Activated CD4-positive, alpha-beta T cell treated with anti-CD3 and anti-CD28 coated beads, Interleukin-2, amount 50 U/mL, for 4 hours (primary cell): ENCODE measurements at regions not wholly inside any gene's neighbourhood (a gene's known extent, or its start where the extent isn't known, plus 50 kb on each side); places are given as distances from the start of the nearest gene placed in this dataset.
"Not testable (repeated sequence)": the region's sequence is repeated elsewhere in the genome, so short reads cannot be mapped to it uniquely, and the experiment has no call there.

Source experiments
- DNase-seq, 2 experiments: peaks; one replicate each; pipeline ENCODE4 v3.0.0-alpha.2; 2020

DNA sequence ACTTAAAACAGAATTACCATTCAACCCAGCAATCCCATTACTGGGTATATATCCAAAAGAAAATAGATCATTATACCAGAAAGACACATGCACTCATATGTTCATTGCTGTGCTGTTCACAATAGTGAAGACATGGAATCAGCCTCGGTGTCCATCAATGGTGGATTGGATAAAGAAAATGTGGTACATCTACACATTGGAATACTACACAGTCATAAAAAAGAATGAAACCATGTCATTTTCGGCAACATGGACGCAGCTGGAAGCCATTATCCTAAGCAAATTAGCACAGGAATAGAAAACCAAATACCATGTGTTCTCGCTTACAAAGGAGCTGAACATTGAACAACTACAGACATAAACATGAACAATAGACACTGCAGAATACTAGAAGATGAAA is 244.8 kb upstream of the PROX1 start:
- no peak for DNase-seq

DNA sequence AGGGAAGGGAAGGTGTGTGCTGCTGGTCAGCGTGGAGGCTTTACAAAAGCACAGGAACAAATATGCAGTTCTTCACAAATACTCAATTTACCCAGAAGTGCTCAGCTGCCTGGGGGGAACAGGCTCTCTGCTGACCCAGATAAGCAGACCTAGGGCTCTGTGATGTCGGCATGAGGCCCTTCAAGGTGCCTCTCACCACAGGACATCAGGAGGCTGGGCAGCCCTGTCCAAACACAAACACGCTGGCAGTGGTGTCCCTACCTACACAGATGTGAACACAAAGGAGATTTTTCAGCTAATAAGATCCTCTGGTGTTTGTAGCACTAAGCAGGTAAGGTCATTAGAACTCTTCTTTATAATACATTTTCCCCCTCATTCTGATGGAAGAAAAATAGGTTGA is 243.0 kb upstream of the PROX1 start:
- no peak for DNase-seq

DNA sequence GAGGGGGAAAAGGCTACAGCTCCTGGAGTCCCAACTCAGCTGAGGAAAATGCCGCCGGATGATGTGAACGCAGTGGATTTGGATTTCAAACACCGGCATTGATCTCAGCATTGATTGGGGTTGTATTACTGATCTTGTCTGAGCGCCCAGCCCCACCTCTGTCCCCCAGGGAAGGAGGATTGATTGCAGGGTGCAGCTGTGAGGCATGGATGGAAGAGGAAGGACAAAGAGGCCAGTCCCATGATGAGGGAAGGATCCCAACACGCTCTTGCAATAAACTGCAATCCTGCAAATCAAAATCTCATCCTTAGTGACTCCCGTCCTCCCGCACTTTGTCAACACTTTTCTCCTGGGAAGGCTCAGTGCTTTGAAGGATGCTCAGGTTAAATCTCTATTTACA is 242.3 kb upstream of the PROX1 start:
- DNase-seq: no peak

DNA sequence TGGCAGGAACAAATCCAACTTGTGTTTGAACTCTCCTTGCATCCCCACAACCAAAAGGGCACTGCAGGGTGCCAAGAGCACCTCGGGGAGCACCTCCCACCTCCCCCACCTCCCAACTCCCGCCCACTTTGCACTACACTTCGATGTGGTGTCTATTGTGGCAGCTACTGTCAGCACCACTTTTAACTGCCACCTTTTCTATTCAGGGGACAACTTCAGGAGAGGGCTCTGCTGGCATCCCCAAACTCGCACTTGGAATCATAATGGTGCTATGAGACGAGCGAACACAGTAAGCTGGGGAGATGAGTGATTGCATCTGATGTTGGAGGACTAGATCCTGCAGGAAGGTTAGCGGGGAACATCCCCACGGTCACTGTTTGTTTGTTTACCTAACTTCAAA is 238.2 kb upstream of the PROX1 start:
- no peak for DNase-seq

DNA sequence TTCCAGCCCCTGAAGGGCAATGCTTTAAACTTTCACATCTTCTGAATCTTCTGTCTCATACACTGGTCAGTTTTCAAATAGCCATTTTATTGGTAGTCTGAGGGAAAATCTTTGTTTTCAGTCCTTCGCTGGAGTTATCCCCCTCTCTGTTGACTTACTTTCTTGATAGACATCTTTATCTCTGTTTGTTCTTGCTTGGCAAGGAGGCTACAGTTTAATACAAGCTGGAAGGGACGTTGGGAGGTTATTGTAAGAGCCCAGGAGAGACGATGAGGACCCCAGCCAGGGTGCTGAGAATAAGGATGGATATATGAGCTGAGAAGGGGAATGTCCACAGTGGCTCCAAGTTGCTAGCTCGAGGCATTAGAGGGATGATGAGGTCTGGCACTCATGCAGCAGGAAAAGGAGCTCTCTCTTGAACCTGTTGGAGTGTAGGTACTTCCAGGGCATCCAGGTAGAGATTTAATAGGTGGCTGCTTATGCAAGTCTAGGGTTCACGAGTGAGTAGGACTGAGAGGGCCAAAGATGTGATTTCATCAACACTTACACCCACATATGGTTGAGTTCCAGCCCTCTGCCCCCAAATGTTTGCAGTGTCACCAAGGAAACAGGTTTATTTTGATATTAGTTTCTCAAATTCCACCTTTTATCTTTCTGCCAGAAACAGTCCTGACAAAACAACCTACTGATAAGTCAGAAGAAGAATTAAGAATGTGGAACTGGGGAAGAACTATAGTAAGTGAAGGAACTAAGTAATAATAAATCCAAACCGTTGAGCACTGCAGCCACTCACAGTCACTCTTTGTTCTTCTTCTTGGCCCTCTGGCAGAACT is 237.3 kb upstream of the PROX1 start:
- no peak for DNase-seq

DNA sequence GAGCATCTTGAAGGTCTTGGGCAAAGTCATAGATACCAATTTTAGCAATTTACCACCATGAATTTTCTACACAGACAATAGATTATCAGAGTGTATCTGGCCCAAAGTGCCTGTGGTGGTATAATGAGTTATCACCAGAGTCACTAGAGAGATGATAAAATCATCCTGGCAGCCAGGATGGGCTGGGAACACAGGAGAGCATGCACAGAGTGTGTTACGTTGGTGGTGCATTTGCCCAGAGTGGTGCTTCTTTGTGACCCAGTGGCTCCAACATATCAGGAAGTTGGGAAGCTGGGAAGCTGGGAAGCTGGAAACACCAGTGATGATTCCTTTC is 236.7 kb upstream of the PROX1 start:
- no peak for DNase-seq

DNA sequence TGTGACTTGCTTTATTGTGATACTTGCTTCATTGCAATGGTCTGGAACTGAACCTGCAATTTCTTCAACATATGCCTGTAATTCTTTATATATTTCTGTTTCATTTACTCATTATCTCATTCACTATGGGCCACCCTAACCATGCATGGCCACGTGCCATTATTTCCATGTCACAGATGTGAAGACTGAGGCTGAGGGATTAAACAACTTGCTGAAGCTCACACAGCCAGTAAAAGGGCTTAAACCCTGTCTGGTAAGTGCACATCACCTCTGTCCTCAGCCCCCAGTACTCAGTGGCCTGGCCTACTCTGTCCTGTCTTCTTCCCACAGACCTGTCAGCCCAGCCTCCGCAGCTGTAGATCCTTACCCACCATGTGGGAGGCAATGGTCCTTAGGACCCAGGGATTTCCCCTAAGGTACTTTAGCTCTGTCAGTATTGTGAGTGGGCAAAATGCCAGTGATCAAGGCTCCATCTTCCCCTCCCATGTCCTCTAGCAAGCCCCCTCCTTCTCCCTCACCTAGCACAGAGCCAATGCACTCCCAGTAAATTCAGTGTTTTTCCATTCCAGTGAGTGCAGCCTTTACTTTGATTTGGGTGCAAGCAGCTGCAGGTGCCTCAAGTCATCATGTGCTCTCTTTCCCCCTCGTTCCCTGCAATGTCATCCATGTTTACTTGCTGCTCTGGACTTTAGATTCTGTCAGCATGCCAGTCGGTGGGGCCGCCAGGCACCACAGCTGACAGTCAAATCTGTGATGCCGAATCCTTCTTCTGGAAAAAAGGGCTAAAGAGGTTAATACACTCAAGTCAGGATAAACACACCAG is 228.2 kb upstream of the PROX1 start:
- no peak for DNase-seq

DNA sequence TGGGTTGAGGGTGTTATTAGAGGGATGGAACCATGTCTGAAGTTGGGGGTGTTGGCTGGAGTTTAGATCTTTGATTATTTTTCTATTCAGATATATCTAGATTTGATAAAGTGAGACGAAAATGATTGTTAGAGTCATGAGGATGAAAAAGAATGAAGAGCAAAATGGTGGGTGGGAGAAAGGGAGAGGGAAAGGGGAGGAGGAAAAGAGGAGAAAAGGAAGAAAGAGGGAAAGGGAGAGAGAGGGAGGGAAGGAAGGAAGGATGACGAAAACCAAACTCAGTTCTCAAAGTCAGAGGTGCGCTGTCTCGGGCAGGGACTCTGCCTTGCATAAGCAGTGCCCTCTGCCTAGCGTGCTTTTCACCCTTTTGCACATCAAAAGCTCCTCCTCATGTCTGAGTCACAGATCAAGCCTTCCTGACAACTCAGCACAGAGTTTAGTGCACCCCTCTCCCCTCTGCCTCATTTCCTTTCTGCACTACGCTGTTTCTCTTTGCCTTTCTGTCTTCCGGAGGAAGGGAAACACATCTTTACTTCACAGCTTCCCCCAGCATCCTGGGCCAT is 225.8 kb upstream of the PROX1 start:
- peak; percentile 24 to 39 for DNase-seq

DNA sequence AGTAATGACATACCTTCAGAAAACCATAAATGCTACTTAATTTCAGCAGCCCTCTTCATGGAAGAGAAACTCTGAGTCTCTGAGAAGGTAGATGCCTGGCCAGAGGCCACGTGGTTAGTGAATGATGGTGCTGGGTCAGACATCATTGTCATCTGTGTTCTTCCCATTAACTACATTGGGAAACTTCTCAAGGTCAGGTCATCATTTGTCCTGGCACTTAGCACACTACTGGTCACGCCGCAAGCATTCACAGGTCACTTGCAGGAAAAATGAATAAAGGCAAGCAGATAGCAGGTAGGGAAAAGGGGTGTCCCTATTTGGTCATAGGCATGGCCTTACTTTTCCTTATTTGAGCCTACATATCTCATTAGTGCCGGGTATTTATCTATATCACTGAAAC is 220.1 kb upstream of the PROX1 start:
- no peak for DNase-seq

DNA sequence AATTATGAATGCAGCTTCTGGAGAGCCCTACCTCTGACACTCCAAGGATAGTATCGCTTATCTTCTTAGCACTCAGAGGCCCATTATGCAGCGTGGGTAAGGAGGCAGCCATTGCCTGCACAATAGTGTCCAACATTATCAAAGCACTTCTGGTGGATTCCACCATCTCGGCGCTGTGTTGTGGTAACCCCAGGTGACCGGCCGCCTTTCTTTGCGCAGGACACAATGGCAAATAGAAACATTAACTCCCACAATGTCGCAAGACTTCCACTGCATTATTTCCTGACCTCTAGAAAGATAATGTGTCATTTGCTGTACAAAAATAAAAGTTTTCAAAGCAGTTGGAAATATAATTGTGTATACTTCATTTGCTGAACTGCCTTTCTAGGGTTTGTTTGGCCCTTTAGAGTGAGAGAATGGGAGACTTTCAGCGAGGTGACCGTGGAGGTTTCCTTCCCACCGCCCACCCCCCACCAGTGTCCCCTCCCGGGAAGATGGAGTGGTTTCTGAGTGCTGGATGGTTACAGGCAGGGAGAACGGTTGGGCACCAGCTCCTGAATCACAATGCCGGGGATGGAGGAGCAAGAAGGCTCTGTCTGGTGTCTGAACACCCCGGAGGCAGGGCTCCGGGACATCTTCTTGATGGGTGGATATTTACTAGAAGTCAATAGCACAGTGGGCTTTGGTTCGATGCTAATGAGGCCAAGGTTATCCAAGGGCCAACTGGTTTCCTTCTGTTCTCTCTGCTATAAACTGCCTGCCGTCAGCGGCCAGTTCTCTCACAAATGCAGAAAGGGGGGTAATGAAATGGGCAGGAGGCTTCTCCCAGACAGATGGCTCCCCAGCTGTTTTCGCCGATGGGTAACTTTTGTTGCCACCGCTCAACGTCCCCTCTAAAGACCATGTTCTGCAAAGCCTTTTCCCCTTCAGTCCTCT is 215.4 kb upstream of the PROX1 start:
- DNase-seq: no peak

DNA sequence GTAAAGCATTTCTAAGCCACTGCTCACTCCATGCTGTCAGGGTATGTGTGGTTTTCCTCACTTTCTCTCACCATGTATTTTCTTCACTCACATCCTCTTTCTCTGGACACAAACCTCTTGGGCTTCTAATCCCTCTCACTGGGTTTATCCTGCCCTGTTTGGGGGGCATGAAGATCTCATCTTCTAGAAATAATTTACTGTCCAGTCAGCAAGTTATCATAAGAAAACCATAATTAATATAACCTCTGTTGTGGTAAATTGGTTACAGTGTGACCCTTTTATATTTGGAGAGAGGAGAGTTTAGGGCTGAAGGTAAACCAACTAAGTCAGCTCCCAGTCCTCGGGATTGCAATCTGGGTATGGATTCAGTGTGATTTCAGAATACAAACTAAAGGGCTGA is 213.8 kb upstream of the PROX1 start:
- no peak for DNase-seq

DNA sequence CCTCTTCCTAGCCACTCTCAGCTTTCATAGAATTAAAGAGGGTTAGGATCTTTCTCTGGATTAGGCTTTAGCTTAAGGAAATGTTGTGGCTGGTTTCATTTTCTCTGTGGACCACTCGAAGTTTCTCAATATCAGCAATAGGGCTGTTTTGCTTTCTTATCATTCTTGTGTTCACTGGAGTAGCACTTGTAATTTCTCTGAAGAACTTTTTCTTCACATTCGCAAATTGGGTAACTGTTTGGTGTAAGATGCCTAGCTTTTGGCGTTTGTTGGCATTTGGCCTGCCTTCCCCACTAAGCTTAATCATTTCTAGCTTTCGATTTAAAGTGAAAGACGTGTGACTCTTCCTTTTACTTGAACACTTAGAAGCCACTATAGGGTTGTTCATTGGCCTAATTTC is 210.8 kb upstream of the PROX1 start:
- no peak for DNase-seq

DNA sequence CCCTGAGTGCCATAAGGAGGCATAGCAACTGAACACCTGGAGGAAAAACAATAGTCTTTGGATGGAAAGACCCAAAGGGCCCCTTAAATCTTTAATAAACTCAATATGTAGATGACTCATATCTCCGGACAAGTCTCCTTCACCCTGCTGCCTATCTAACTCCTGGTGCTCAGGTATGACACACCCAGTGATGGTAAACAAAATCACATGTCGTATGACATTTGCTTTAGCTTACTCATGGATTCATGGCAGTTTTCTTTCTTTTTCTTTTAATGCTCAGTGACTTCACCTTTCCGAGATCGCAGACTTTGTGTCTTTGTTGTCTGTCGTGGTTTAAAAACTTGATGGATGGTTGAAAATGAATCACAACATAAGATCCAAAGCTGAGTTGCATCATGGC is 208.5 kb upstream of the PROX1 start:
- no peak for DNase-seq

DNA sequence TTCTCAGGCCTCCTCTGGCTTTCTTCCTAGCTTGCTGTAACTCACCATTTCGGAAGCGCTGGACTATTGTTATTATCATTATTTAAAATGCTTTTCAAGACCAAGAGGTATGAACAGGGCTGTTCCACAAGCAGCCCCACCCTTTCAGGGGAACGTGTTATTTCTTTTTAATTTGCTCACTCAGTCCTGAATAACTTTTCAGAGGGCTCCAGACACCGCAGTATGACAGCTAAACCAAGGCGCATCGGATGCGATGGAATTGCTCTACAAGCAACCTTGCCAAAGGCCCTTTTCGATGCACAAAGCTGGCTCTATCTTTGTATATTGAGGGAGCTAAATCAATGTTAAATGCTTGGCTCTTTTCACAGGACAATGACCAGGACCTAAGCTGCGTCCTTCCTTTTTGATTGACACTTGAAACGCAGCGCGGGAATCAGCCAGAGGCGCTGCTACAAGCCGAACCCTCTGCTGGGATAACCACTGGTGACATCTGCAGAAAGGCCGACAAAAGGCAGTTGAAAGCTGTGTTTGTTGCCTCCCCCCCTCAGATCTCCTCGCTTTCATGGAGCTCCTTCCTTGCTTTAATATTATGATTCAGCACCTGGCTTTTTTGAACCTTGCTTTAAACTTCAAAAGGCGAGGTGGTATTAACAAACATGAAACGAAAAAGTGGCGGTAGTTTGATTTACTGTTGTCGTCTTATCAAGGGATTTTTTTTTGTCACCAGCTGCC is 204.7 kb upstream of the PROX1 start:
- DNase-seq: no peak

DNA sequence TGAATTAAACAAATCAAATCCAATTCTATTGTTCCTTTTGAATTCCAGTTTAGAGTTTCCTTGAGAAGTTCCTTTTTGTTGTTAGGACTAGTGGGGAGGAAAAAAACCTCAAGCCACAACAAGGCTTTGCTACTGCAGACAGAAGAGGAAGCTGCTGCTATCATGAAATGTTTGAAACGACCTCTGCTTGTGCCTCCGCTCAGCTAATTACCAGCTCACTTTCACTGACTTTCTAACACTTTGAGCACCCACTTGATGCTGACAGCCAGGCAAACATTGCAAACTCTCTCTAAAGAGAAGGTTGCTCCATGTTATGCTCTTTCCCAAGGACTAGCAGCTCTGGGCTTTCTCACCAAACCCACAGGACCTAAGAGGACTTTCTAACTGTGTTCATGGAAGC is 203.9 kb upstream of the PROX1 start:
- no peak for DNase-seq

DNA sequence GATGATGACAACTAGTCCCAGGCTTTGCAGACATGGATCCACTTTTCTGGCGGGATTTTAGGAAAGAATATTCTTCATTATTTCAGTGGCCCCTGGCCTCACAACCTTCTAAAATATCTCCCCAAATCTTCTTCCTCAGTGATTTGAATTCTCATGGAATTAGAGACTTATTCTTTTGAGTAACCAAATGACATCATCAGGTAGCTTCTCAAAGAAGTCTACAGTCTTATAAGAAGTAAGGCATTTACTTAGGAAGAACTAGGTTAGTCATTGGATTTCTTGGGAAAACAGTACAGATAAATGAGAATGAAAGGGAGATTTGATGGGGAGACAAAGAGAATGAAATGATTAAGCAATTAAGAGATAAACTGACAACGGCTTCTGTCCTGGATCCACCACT is 201.1 kb upstream of the PROX1 start:
- DNase-seq: no peak

DNA sequence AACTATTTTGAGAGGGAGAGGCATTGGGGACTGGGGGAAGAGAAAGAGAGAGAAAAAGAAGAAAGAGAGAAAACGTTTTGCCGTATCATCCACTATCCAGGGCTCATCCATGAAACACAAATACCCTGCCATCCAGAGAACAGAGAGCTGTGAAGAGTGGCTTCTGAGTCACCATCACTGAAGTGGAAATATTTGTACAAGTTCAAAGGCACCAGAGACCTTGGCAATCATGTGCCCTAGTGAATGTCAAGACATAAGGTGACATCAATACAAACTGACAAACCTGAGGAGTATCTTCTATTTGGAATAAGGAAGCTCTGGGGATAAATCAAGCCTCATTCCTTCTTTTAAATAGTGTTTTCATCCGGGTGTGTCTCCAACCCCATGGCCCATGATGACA is 197.2 kb upstream of the PROX1 start:
- DNase-seq: no peak

DNA sequence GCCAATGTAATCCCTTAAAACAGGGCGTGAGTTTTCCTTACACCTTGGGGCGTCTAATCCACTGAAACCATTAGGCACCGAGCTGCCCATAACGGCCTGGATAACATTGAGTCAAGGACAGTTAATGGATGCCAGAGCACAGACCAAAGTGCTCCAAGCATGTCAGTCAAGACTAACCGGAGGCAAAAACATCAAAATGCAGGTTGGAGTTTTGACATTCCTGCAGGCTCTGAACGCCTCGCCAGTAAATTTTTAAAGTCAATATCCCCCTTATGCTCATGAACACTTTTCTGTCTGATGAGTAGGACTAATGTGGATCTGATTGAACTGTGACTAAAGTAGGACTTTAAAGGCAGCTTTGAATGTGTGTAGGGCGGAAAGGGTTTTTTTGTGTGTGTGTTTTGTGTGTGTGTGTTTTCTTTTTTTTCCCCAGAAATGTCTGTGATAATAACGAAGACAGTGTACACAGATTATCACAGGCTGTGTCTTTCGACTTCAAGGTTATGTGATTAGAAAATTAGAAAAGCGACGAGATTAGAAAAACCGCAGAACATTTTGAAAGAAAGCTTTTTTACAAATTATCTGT is 194.2 kb upstream of the PROX1 start:
- DNase-seq: no peak

DNA sequence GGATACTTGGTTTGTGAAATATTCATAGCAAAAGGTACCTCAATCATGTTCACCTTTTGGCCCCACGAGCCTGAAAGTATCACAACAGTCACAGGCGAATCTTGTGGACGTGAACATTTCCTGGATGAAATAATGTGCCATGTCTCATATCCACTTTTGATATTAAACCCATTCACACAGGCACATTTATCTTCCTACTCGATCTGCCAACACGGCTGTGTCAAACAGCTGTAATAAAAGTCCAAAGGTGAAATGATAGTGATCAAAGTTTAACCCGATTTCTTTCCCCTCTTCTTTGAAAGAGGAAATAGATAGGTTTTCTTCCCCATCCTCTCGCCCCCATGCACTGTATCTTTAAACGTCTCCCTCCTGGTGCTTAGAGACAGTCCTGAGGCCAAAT is 191.2 kb upstream of the PROX1 start:
- no peak for DNase-seq

DNA sequence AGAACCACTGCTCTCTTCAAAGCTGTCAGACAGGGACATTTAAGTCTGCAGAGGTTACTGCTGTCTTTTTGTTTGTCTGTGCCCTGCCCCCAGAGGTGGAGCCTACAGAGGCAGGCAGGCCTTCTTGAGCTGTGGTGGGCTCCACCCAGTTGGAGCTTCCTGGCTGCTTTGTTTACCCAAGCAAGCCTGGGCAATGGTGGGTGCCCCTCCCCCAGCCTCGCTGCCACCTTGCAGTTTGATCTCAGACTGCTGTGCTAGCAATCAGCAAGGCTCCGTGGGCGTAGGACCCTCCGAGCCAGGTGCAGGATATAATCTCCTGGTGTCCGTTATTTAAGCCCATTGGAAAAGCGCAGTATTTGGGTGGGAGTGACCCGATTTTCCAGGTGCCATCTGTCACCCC is 179.5 kb upstream of the PROX1 start:
- not testable (repeated sequence) for DNase-seq

DNA sequence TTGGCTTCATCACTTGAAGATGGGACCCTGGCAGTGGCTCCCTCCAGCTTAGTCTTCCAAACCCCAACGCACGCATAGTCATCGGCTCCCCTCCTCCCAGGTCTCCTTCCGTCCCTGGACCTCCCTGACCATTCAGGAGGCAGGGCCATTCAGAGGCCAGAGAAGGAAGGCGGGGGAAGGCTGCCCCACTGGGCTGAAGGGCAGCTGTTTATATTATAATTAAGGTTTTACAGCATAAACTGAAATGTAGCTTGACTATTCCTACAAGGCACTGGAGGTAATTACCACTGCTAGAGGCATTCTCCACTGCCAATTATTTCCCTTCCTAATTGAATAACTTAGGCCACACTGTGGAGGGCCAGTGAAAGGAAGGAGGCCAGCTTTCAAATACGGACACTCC is 170.6 kb upstream of the PROX1 start:
- DNase-seq: no peak
